Natural killer cell (primary cell): ENCODE measurements at regions not wholly inside any gene's neighbourhood (a gene's known extent, or its start where the extent isn't known, plus 50 kb on each side); places are given as distances from the start of the nearest gene placed in this dataset.

Experiments used
- ATAC-seq, 3 donors: fragments of 150-1000 bp in 2 of 3; fragments of 200-7000 bp in 1 of 3; cut with Tn5 transposase; 1 replicate in 1 of 3; 2 replicates in 2 of 3; pipeline ENCODE4 v1.10.0; 2021; ENCODE audit warnings: mild to moderate bottlenecking in 2 of 3, moderate library complexity in 2 of 3
- DNase-seq, 2 donors: peaks; one replicate each; pipeline versions ENCODE4 v3.0.0 to v3.0.0-alpha.2; 2013 to 2021; ENCODE audit warnings: mixed read lengths in 1 of 2
- H3K27ac ChIP-seq: one replicate; pipeline ENCODE4 v1.5.1; 2013; ENCODE audit warnings: mild to moderate bottlenecking, low read length
- H3K27me3 ChIP-seq: one replicate; pipeline ENCODE4 v1.6.1; 2013; ENCODE audit warnings: low read length; ENCODE audit not compliant: control insufficient read depth, insufficient read depth
- H3K36me3 ChIP-seq: one replicate; pipeline ENCODE4 v1.6.1; 2013; ENCODE audit warnings: low read length; ENCODE audit not compliant: control insufficient read depth, insufficient read depth
- H3K4me1 ChIP-seq: one replicate; pipeline ENCODE4 v1.6.1; 2013; ENCODE audit warnings: low read length; ENCODE audit not compliant: control insufficient read depth, insufficient read depth
- H3K4me3 ChIP-seq: one replicate; pipeline ENCODE4 v1.5.1; 2013; ENCODE audit warnings: low read length
- H3K9me3 ChIP-seq: one replicate; pipeline ENCODE4 v1.6.1; 2013; ENCODE audit warnings: low read length; ENCODE audit not compliant: control insufficient read depth, insufficient read depth
- H3K27ac Mint-ChIP-seq, 2 donors: one replicate each; pipeline ENCODE4 v1.8.0; 2022; ENCODE audit warnings: mild to moderate bottlenecking in 2 of 2, mixed read lengths in 2 of 2, moderate library complexity in 1 of 2
- H3K27me3 Mint-ChIP-seq, 2 donors: one replicate each; pipeline ENCODE4 v1.8.0; 2022; ENCODE audit warnings: low read depth in 2 of 2, mixed read lengths in 2 of 2
- H3K36me3 Mint-ChIP-seq: one replicate; pipeline ENCODE4 v1.8.0; 2022; ENCODE audit warnings: mixed read lengths
- H3K4me1 Mint-ChIP-seq, 2 donors: one replicate each; pipeline ENCODE4 v1.8.0; 2022; ENCODE audit warnings: mixed read lengths in 2 of 2
- H3K4me3 Mint-ChIP-seq: one replicate; pipeline ENCODE4 v1.8.0; 2022; ENCODE audit warnings: mild to moderate bottlenecking, moderate library complexity, mixed read lengths
- H3K9me3 Mint-ChIP-seq, 2 donors: one replicate each; pipeline ENCODE4 v1.8.0; 2022; ENCODE audit warnings: mixed read lengths in 2 of 2
- WGBS: methylation state at CpG from one replicate; pipeline ENCODE4 v1.1.7; 2013; ENCODE audit warnings: missing lambda C conversion rate; ENCODE audit not compliant: insufficient coverage; 5-methylcytosine and 5-hydroxymethylcytosine counted together
- intact Hi-C: fragments of 100-400 bp; cut with micrococcal nuclease; formaldehyde crosslinking; loops from one replicate; pipeline ENCODE4 v1.14.2; 2022
- TF ChIP-seq, protein P1 (sequence below): fragments of 200-600 bp; IDR thresholded peaks from one replicate; pipeline ENCODE4 v1.8.0; 2022; ENCODE audit warnings: antibody characterized with exemption

- Histone ChIP-seq H3K27me3 (no peaks in the 10 kb centered on the region), H3K4me3 (no peak overlapping the region), H3K9me3 (peaks cover 2% of the 10 kb centered on the region), H3K27ac (no peak overlapping the region), H3K4me1 (no peaks in the 10 kb centered on the region), H3K36me3 (no peaks in the 10 kb centered on the region)
- TF ChIP-seq, protein P1, sequence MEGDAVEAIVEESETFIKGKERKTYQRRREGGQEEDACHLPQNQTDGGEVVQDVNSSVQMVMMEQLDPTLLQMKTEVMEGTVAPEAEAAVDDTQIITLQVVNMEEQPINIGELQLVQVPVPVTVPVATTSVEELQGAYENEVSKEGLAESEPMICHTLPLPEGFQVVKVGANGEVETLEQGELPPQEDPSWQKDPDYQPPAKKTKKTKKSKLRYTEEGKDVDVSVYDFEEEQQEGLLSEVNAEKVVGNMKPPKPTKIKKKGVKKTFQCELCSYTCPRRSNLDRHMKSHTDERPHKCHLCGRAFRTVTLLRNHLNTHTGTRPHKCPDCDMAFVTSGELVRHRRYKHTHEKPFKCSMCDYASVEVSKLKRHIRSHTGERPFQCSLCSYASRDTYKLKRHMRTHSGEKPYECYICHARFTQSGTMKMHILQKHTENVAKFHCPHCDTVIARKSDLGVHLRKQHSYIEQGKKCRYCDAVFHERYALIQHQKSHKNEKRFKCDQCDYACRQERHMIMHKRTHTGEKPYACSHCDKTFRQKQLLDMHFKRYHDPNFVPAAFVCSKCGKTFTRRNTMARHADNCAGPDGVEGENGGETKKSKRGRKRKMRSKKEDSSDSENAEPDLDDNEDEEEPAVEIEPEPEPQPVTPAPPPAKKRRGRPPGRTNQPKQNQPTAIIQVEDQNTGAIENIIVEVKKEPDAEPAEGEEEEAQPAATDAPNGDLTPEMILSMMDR = no peak
- peaks cover 14 to 28% of the 10 kb centered on the region in 2 donors for H3K9me3 Mint-ChIP-seq
- ATAC-seq (no peak), DNase-seq (no peak)
- H3K4me1 Mint-ChIP-seq = no peaks in the 10 kb centered on the region
- intact Hi-C loops = no loop called here
- no peaks in the 10 kb centered on the region for H3K27me3 Mint-ChIP-seq
- H3K4me3 Mint-ChIP-seq = no peak overlapping the region
- 61% methylated on average over 1 of the region's 3 CpGs for WGBS
- H3K36me3 Mint-ChIP-seq = peaks cover 9% of the 10 kb centered on the region
- no peak overlapping the region for H3K27ac Mint-ChIP-seq
These were observed 104.8 kb upstream of the PRDM9 start for GRCh38 chr5:23402585-23402984.

GRCh38 chr5:23400951-23401350 lies 106.5 kb upstream of the PRDM9 start:
- H3K27me3 Mint-ChIP-seq = no peaks in the 10 kb centered on the region
- peaks cover 9% of the 10 kb centered on the region for H3K36me3 Mint-ChIP-seq
- Histone ChIP-seq H3K4me3 (no peak overlapping the region), H3K27me3 (no peaks in the 10 kb centered on the region), H3K36me3 (no peaks in the 10 kb centered on the region), H3K27ac (no peak overlapping the region), H3K9me3 (no peaks in the 10 kb centered on the region), H3K4me1 (no peaks in the 10 kb centered on the region)
- no peak overlapping the region for H3K27ac Mint-ChIP-seq
- TF ChIP-seq, protein P1 = no peak
- H3K9me3 Mint-ChIP-seq = peaks cover 12 to 26% of the 10 kb centered on the region in 2 donors
- intact Hi-C loops = no loop called here
- WGBS = 90% methylated on average over 3 of the region's 5 CpGs
- ATAC-seq = no peak
- no peak for DNase-seq
- H3K4me1 Mint-ChIP-seq = no peaks in the 10 kb centered on the region
- no peak overlapping the region for H3K4me3 Mint-ChIP-seq

DNA sequence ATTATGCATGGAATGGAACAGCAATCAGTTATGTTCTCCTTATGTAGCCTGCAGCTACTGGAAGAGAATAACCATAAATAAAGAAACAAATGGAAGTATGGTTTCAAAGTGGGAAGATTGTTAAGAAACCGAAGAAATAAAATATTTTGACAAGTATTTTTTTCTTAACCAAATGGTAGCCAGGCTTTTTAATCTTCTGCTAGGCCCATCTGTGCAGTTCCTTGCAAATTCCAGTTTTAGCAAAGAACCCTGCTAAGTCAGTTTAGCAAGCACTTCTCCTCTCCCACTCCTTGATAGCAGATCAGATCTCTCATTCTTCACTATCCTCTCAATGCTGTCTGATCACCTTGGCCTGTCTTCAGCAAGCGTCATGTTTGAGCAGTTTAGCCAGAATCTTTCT lies 111.1 kb upstream of the PRDM9 start:
- no peaks in the 10 kb centered on the region for H3K27me3 Mint-ChIP-seq
- intact Hi-C loops = no loop called here

More for the DNA sequence above, 111.1 kb upstream of the PRDM9 start:
- H3K27me3 ChIP-seq = no peaks in the 10 kb centered on the region
- Mint-ChIP-seq H3K36me3 (no peaks in the 10 kb centered on the region), H3K9me3 (peaks cover 11 to 17% of the 10 kb centered on the region in 2 donors), H3K27ac (no peak overlapping the region), H3K4me3 (no peak overlapping the region), H3K4me1 (no peaks in the 10 kb centered on the region)
- H3K4me1 ChIP-seq = no peaks in the 10 kb centered on the region
- H3K27ac ChIP-seq = no peak overlapping the region
- TF ChIP-seq, protein P1 = no peak
- ATAC-seq = no peak
- 67% methylated on average over 1 of the region's 2 CpGs for WGBS
- no peak overlapping the region for H3K4me3 ChIP-seq
- no peak for DNase-seq
- H3K9me3 ChIP-seq = peaks cover 3% of the 10 kb centered on the region
- no peaks in the 10 kb centered on the region for H3K36me3 ChIP-seq
